GM12892 (cell line): ENCODE measurements at regions not wholly inside any gene's neighbourhood (a gene's known extent, or its start where the extent isn't known, plus 50 kb on each side); places are given as distances from the start of the nearest gene placed in this dataset.

Experiments used
- POLR2A ChIP-seq: IDR thresholded peaks from 2 replicates; pipeline ENCODE4 v1.6.1; 2011; ENCODE audit warnings: low read depth, low read length, control low read depth
- POLR2AphosphoS5 ChIP-seq: IDR thresholded peaks from 2 replicates; pipeline ENCODE4 v1.6.1; 2011; ENCODE audit warnings: low read depth, low read length, control low read depth
- TAF1 ChIP-seq: IDR thresholded peaks from 2 replicates; pipeline ENCODE4 v1.6.1; 2011; ENCODE audit warnings: low read depth, mild to moderate bottlenecking, control low read depth, low read length, borderline replicate concordance

- TF ChIP-seq POLR2AphosphoS5 (no peak), POLR2A (no peak), TAF1 (no peak)
These were observed 344.5 kb upstream of the PCDH20 start for GRCh38 chr13:61760102-61760501.
